ENCODE measurements at regions not wholly inside any gene's neighbourhood (a gene's known extent, or its start where the extent isn't known, plus 50 kb on each side); places are given as distances from the start of the nearest gene placed in this dataset.

DNA sequence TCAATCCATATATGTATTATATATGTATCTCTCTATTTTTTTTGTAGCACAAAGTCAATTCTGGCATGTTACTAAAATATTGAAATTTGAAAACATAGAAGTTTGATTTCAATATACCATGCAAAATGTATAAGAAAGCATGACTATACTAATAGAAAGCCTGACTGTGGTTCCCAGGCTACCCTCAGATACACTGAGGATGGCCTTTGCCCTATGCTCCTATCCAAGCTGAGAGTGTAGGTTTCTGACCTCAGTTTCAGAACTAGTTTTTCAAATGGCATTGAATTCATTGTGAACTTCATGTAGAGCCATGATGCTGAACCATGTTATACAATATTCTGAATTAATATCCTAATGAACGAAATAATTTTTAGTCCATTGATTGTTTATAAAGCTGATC, 220.4 kb upstream of the IZUMO3 start:
- no peaks in the 10 kb centered on the region for H3K27me3 ChIP-seq
- H3K4me3 ChIP-seq, result no peak overlapping the region
- no peaks in the 10 kb centered on the region for H3K9me3 ChIP-seq

DNA sequence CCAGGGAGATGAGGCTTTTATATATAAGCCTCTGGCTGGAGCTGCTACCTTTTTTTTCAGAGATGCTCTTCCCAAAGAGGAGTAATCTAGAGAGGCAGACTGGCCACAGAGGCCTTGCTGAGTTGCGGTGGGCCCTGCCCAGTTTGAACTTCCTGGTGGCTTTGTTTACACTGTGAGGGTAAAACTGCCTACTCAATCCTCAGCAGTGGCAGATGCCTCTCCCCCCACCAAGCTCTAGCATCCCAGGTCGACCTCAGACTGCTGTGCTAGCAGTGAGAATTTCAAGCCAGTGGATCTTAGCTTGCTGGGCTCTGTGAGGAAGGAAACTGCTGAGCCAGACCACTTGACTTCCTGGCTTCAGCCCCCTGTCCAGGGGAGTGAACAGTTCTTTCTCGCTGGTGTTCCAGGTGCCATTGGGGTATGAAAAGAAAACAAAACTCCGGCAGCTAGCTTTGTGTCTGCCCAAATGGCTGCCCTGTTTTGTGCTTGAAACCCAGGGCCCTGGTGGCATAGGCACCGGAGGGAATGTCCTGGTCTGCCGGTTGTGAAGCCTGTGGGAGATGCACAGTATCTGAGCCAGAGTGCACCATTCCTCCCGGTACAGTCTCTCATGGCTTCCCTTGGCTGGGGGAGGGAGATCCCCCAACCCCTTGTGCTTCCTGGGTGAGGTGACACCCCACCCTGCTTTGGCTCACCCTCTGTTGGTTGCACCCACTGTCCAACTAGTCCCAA, 219.5 kb upstream of the IZUMO3 start:
- ATAC-seq (no peak), DNase-seq (no peak)
- Histone ChIP-seq H3K27me3 (no peaks in the 10 kb centered on the region), H3K4me1 (no peaks in the 10 kb centered on the region), H3K36me3 (no peaks in the 10 kb centered on the region), H3K27ac (no peak overlapping the region), H3K4me3 (no peak overlapping the region), H3K9me3 (no peaks in the 10 kb centered on the region)
- intact Hi-C loops (cut with DNase I), result no loop called here
- no peak for TF ChIP-seq CTCF (IDR thresholded peaks at IDR 0.05)

More for the DNA sequence above, 220.4 kb upstream of the IZUMO3 start:
- no peak overlapping the region for H3K27ac ChIP-seq
- H3K4me1 ChIP-seq, result no peaks in the 10 kb centered on the region
- no peak for ATAC-seq
- H3K36me3 ChIP-seq, result no peaks in the 10 kb centered on the region
- no peak for TF ChIP-seq CTCF (IDR thresholded peaks at IDR 0.05)
- DNase-seq, result no peak
- intact Hi-C loops (cut with DNase I), result no loop called here

DNA sequence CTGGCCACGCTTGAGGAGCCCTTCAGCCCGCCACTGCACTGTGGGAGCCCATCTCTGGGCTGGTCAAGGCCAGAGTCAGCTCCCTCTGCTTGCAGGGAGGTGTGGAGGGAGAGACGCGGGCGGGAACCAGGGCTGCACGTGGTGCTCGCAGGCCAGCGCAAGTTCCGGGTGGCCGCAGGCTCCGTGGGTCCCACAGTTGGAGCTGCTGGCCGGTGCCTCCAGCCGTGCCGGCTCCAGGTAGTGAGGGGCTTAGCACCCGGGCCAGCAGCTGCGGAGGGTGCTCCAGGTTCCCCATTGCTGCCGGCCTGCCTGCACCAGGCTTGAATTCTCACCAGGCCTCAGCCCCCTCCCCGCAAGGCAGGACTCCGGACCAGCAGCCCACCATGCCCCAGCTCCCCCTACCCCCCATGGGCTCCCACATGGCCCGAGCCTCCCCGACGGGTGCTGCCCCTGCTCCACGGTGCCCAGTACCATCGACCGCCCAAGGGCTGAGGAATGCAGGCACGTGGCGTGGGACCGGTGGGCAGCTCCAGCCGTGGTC, 192.8 kb upstream of the IZUMO3 start:
- no peak overlapping the region for H3K4me3 ChIP-seq
- ATAC-seq (peak; percentile 22), DNase-seq (peak; percentile 53)
- TF ChIP-seq CTCF (IDR thresholded peaks at IDR 0.05), result no peak
- H3K27me3 ChIP-seq, result no peaks in the 10 kb centered on the region
- no peak overlapping the region for H3K27ac ChIP-seq
- no peaks in the 10 kb centered on the region for H3K4me1 ChIP-seq
- H3K36me3 ChIP-seq, result no peaks in the 10 kb centered on the region
- H3K9me3 ChIP-seq, result no peaks in the 10 kb centered on the region
- intact Hi-C loops (cut with DNase I), result no loop called here

DNA sequence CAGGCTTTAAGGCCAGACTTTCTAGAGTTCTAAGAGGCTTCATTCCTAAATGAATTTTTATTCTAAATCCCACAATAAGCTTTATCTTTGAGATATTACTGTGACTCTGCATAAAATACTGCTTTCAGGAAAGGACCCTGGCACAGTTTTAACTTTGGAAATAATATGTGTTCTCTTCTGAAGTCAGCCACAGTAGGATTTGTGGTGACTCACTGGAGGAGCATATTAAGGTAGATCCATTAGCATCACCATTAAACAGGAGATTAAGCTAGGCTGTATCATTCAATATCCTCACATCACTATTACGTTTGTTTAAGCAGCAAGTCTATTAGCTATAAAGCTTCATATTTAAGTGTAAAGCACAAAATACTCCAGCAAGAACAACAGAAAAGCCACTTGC, 186.1 kb upstream of the IZUMO3 start:
- Histone ChIP-seq H3K27ac (no peak overlapping the region), H3K4me1 (no peaks in the 10 kb centered on the region), H3K36me3 (no peaks in the 10 kb centered on the region), H3K4me3 (no peak overlapping the region), H3K9me3 (no peaks in the 10 kb centered on the region), H3K27me3 (no peaks in the 10 kb centered on the region)
- ATAC-seq (no peak), DNase-seq (no peak)
- TF ChIP-seq CTCF (IDR thresholded peaks at IDR 0.05), result no peak
- intact Hi-C loops (cut with DNase I), result no loop called here

DNA sequence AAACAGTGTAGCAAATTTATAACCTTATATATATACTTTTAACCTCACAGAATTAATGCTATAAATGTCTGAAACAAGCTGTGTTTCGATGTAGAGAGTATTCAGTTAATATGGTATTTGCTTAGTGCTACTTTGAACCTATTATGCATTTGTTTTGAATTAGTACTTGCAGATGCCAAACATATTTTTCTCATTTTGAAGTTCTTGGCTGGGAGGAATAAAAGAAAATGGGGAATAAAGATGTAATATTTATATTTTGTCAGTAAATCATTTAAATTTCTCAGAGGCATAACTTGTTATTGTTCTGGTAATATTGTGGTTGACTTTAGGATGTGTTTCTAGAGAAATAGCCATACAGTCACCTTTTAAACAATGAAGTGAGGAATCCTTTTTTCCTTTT, 175.9 kb upstream of the IZUMO3 start:
- H3K36me3 ChIP-seq, result no peaks in the 10 kb centered on the region
- TF ChIP-seq CTCF (IDR thresholded peaks at IDR 0.05), result no peak
- ATAC-seq, result no peak
- intact Hi-C loops (cut with DNase I), result no loop called here
- H3K4me3 ChIP-seq, result no peak overlapping the region
- no peak overlapping the region for H3K27ac ChIP-seq
- no peaks in the 10 kb centered on the region for H3K9me3 ChIP-seq
- no peaks in the 10 kb centered on the region for H3K27me3 ChIP-seq
- DNase-seq, result no peak
- no peaks in the 10 kb centered on the region for H3K4me1 ChIP-seq

All from upper lobe of right lung (tissue), 1 donor.